DND-41 (cell line): ENCODE measurements at regions not wholly inside any gene's neighbourhood (a gene's known extent, or its start where the extent isn't known, plus 50 kb on each side); places are given as distances from the start of the nearest gene placed in this dataset.

ENCODE experiments used
- ATAC-seq: fragments of 200-7000 bp; cut with Tn5 transposase; 3 replicates; pipeline ENCODE4 v1.9.1; 2021; ENCODE audit warnings: low read depth; ENCODE audit not compliant: insufficient read depth
- DNase-seq: peaks from one replicate; pipeline ENCODE4 v3.0.0-alpha.2; 2020
- H2AFZ ChIP-seq: 2 replicates; pipeline ENCODE4 v1.6.0; 2012; ENCODE audit warnings: low read depth, low read length
- H3K27ac ChIP-seq: 2 replicates; pipeline ENCODE4 v1.5.1; 2012; ENCODE audit warnings: low read length, inconsistent platforms
- H3K27me3 ChIP-seq: fragments of 200-600 bp; sonication (generic); 2 replicates; pipeline ENCODE4 v1.6.0; 2012; ENCODE audit warnings: low read length, mild to moderate bottlenecking, inconsistent platforms; ENCODE audit not compliant: insufficient read depth, poor library complexity
- H3K36me3 ChIP-seq: 2 replicates; pipeline ENCODE4 v1.5.1; 2012; ENCODE audit warnings: low read length, inconsistent platforms; ENCODE audit not compliant: insufficient read depth
- H3K4me1 ChIP-seq: 2 replicates; pipeline ENCODE4 v1.5.1; 2012; ENCODE audit warnings: mild to moderate bottlenecking, low read length; ENCODE audit not compliant: insufficient read depth
- H3K4me2 ChIP-seq: 2 replicates; pipeline ENCODE4 v1.6.0; 2012; ENCODE audit warnings: mild to moderate bottlenecking, moderate library complexity, low read length, inconsistent platforms; ENCODE audit not compliant: insufficient read depth
- H3K4me3 ChIP-seq, 2 experiments: fragments of 200-600 bp in 1 of 2; shearing (Covaris generic) in 1 of 2; 2 replicates each; pipeline ENCODE4 v1.5.1; 2012 to 2016; ENCODE audit warnings: inconsistent platforms in 2 of 2, low read length in 2 of 2, mild to moderate bottlenecking in 2 of 2, low read depth in 1 of 2, moderate library complexity in 1 of 2
- H3K79me2 ChIP-seq: 2 replicates; pipeline ENCODE4 v1.6.0; 2012; ENCODE audit warnings: low read length, inconsistent platforms; ENCODE audit not compliant: insufficient read depth
- H3K9ac ChIP-seq: 2 replicates; pipeline ENCODE4 v1.6.0; 2012; ENCODE audit warnings: low read depth, mild to moderate bottlenecking, inconsistent platforms, low read length, moderate library complexity
- H3K9me3 ChIP-seq: 2 replicates; pipeline ENCODE4 v1.5.1; 2012; ENCODE audit warnings: low read length, moderate library complexity, mild to moderate bottlenecking, inconsistent platforms; ENCODE audit not compliant: insufficient read depth, severe bottlenecking
- H4K20me1 ChIP-seq: 2 replicates; pipeline ENCODE4 v1.6.0; 2012; ENCODE audit warnings: low read length; ENCODE audit not compliant: insufficient read depth
- EZH2 ChIP-seq: IDR thresholded peaks from 3 replicates; pipeline ENCODE4 v1.6.1; 2012; ENCODE audit warnings: borderline replicate concordance, low read depth, mild to moderate bottlenecking, moderate library complexity, low read length, inconsistent platforms; ENCODE audit not compliant: severe bottlenecking
- TF ChIP-seq, protein P1 (sequence below): IDR thresholded peaks from 2 replicates; pipeline ENCODE4 v1.5.1; 2012; ENCODE audit warnings: borderline replicate concordance, low read length, moderate library complexity, mild to moderate bottlenecking; ENCODE audit not compliant: poor library complexity, severe bottlenecking; ENCODE audit errors: extremely low read depth

- peaks cover 3% of the 10 kb centered on the region for H3K27me3 ChIP-seq
- ATAC-seq (no peak), DNase-seq (no peak)
- no peak overlapping the region for H3K4me3 ChIP-seq
- no peak overlapping the region for H2AFZ ChIP-seq
- no peak for TF ChIP-seq EZH2
- TF ChIP-seq, protein P1, sequence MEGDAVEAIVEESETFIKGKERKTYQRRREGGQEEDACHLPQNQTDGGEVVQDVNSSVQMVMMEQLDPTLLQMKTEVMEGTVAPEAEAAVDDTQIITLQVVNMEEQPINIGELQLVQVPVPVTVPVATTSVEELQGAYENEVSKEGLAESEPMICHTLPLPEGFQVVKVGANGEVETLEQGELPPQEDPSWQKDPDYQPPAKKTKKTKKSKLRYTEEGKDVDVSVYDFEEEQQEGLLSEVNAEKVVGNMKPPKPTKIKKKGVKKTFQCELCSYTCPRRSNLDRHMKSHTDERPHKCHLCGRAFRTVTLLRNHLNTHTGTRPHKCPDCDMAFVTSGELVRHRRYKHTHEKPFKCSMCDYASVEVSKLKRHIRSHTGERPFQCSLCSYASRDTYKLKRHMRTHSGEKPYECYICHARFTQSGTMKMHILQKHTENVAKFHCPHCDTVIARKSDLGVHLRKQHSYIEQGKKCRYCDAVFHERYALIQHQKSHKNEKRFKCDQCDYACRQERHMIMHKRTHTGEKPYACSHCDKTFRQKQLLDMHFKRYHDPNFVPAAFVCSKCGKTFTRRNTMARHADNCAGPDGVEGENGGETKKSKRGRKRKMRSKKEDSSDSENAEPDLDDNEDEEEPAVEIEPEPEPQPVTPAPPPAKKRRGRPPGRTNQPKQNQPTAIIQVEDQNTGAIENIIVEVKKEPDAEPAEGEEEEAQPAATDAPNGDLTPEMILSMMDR: no peak
- no peak overlapping the region for H3K9ac ChIP-seq
- H3K79me2 ChIP-seq: no peaks in the 10 kb centered on the region
- no peaks in the 10 kb centered on the region; the same call in 1 of the 2 replicates for H4K20me1 ChIP-seq
- H3K27ac ChIP-seq: no peak overlapping the region
- no peak overlapping the region for H3K4me2 ChIP-seq
- no peaks in the 10 kb centered on the region for H3K36me3 ChIP-seq
- no peaks in the 10 kb centered on the region for H3K4me1 ChIP-seq
- no peaks in the 10 kb centered on the region for H3K9me3 ChIP-seq
Measured at GRCh38 chr2:48194641-48195040, 119.8 kb upstream of the FOXN2 start.

DNA sequence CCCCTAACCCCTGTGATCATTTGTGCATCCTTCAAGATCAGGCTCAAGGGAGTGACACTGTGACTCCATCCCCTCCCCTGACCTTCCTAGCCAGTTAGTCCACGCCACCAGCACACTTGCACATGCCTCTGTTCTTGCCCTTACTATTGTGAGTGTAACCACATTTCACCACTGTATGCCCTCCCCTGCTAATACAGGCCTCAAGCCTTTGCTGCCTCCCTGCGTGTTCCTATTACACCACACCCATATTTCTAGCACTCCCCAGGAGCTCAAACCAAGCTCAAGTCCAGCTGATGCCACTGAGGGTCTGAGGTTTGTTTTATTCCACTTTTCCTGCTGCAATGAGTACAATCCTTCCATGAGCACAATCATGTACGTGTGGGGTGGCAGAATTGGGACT, 119.3 kb upstream of the FOXN2 start:
- no peak for DNase-seq
- Histone ChIP-seq H3K79me2 (no peaks in the 10 kb centered on the region), H3K4me2 (no peak overlapping the region), H2AFZ (no peak overlapping the region), H3K9ac (no peak overlapping the region), H3K27me3 (peaks cover 3% of the 10 kb centered on the region), H3K27ac (no peak overlapping the region), H4K20me1 (no peaks in the 10 kb centered on the region; the same call in 1 of the 2 replicates), H3K36me3 (no peaks in the 10 kb centered on the region), H3K9me3 (no peaks in the 10 kb centered on the region), H3K4me3 (no peak overlapping the region), H3K4me1 (no peaks in the 10 kb centered on the region)
- no peak for ATAC-seq
- no peak for TF ChIP-seq EZH2
- TF ChIP-seq, protein P1: no peak

DNA sequence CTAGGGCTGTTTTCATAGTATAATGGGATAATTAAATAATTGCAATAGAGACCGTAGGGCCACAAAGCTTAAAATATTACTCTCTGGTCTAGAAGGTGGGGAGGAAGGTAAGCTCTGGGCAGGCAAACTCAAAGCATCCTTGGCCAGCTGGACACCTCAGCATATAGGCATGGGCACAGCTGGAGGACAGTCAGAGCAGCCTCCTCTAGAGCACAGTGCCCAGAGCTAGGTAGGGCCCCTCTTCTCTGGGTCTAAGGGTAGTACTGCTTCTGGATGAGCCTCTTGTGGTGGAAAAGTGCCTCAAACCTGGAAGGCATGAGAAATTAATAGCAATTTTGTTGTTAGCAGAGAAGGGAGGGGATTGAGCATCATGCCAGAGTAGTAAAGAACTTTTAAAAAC, 116.9 kb upstream of the FOXN2 start:
- Histone ChIP-seq H3K27ac (no peak overlapping the region), H4K20me1 (no peaks in the 10 kb centered on the region; the same call in 1 of the 2 replicates), H3K9ac (no peak overlapping the region), H3K79me2 (no peaks in the 10 kb centered on the region), H3K27me3 (peaks cover 3% of the 10 kb centered on the region), H3K4me2 (no peak overlapping the region), H3K9me3 (no peaks in the 10 kb centered on the region), H3K36me3 (no peaks in the 10 kb centered on the region), H3K4me1 (no peaks in the 10 kb centered on the region), H3K4me3 (no peak overlapping the region), H2AFZ (no peak overlapping the region)
- TF ChIP-seq EZH2: no peak
- TF ChIP-seq, protein P1: no peak
- ATAC-seq (no peak), DNase-seq (no peak)

DNA sequence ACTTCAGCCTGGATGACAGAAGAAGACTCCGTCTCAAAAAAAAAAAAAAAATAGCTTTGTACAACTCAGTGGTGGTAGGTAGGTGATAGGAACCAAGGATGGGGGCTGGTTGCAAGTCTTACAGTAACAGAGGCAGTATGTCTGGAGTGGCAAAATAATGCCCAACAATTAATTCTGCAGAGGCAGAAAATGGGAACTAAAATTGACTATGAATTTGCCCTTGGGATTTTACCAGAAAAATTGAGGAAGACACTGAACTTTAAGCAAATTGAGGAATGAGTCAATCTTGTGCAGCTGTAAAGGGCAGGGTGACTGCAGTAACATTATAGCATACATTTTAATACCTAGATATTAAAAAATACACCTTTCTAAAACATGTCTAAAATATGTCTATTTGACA, 116.1 kb upstream of the FOXN2 start:
- Histone ChIP-seq H3K4me2 (no peak overlapping the region), H2AFZ (no peak overlapping the region), H3K27ac (no peak overlapping the region), H3K79me2 (no peaks in the 10 kb centered on the region), H4K20me1 (no peaks in the 10 kb centered on the region; the same call in 1 of the 2 replicates), H3K27me3 (peaks cover 3% of the 10 kb centered on the region), H3K36me3 (no peaks in the 10 kb centered on the region), H3K4me3 (no peak overlapping the region), H3K9ac (no peak overlapping the region), H3K4me1 (no peaks in the 10 kb centered on the region), H3K9me3 (no peaks in the 10 kb centered on the region)
- TF ChIP-seq EZH2: no peak
- TF ChIP-seq, protein P1: no peak
- no peak for DNase-seq
- ATAC-seq: no peak
